ENCODE measurements at regions not wholly inside any gene's neighbourhood (a gene's known extent, or its start where the extent isn't known, plus 50 kb on each side); places are given as distances from the start of the nearest gene placed in this dataset.

- TF ChIP-seq POLR2A (IDR thresholded peaks at IDR 0.05; ENCODE audit: low read depth, low read length), result no peak
- TF ChIP-seq POLR2AphosphoS5 (IDR thresholded peaks at IDR 0.05; ENCODE audit: low read depth, low read length), result no peak
- TF ChIP-seq TAF1 (IDR thresholded peaks at IDR 0.05; ENCODE audit: low read depth, low read length), result no peak
- TF ChIP-seq SPI1 (IDR thresholded peaks at IDR 0.05; ENCODE audit: low read depth, low read length), result no peak
These were observed 534.5 kb downstream of the TMEM114 start for GRCh38 chr16:8055761-8056160.

Measured in GM12891 (cell line).